ENCODE measurements at regions not wholly inside any gene's neighbourhood (a gene's known extent, or its start where the extent isn't known, plus 50 kb on each side); places are given as distances from the start of the nearest gene placed in this dataset.

DNA sequence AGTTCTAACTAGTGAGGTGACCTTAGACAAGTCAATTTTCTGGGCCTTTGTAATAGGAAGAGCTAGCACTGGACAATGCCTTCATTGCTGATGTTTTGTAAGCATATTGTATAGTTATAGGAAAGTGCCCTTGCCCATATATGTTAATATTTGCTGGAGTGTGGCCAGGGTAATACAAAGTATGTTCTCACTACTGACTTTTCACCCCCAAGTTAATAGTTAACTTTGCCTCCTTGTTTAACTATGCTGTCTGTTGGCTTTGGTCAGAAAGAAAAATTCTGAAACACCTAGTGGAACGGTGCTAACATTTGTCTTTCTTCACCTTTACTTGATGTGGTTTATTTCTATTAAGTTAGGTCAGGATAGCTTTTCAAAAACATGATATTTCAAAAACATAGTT is 287.4 kb upstream of the CTNNB1 start:
- no peak for TF ChIP-seq EZH2 (IDR thresholded peaks at IDR 0.05; ENCODE audit: borderline replicate concordance, low read depth, low read length, severe bottlenecking)
- TF ChIP-seq, protein P1, sequence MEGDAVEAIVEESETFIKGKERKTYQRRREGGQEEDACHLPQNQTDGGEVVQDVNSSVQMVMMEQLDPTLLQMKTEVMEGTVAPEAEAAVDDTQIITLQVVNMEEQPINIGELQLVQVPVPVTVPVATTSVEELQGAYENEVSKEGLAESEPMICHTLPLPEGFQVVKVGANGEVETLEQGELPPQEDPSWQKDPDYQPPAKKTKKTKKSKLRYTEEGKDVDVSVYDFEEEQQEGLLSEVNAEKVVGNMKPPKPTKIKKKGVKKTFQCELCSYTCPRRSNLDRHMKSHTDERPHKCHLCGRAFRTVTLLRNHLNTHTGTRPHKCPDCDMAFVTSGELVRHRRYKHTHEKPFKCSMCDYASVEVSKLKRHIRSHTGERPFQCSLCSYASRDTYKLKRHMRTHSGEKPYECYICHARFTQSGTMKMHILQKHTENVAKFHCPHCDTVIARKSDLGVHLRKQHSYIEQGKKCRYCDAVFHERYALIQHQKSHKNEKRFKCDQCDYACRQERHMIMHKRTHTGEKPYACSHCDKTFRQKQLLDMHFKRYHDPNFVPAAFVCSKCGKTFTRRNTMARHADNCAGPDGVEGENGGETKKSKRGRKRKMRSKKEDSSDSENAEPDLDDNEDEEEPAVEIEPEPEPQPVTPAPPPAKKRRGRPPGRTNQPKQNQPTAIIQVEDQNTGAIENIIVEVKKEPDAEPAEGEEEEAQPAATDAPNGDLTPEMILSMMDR (IDR thresholded peaks at IDR 0.05; ENCODE audit: borderline replicate concordance, extremely low read depth, low read length, poor library complexity, severe bottlenecking), result no peak

All from DND-41 (cell line).